ENCODE measurements at regions not wholly inside any gene's neighbourhood (a gene's known extent, or its start where the extent isn't known, plus 50 kb on each side); places are given as distances from the start of the nearest gene placed in this dataset.

- Histone ChIP-seq H3K27ac (ENCODE audit: control insufficient read depth, insufficient read depth, low read length) (no peak overlapping the region), H3K36me3 (ENCODE audit: control insufficient read depth in 2 of 2, extremely low read depth in 1 of 2, insufficient read depth in 2 of 2, low read length in 2 of 2) (no peaks in the 10 kb centered on the region), H3K4me3 (ENCODE audit: control insufficient read depth in 2 of 3, extremely low read depth in 1 of 3, insufficient read depth in 2 of 3, low read depth in 1 of 3, low read length in 3 of 3) (no peak overlapping the region), H3K9me1 (ENCODE audit: control insufficient read depth, extremely low read depth, insufficient read depth, low read length) (no peaks in the 10 kb centered on the region), H2AFZ (ENCODE audit: control insufficient read depth, low read length) (no peak overlapping the region), H3K79me2 (ENCODE audit: control insufficient read depth, insufficient read depth, low read length) (no peaks in the 10 kb centered on the region), H3K4me2 (ENCODE audit: control insufficient read depth, extremely low read depth, insufficient read depth, low read depth, low read length) (no peak overlapping the region), H4K20me1 (ENCODE audit: control insufficient read depth, extremely low read depth, insufficient read depth, low read length) (no peaks in the 10 kb centered on the region), H3K9ac (ENCODE audit: control insufficient read depth, extremely low read depth, insufficient read depth, low read length) (no peak overlapping the region), H3K27me3 (ENCODE audit: control insufficient read depth, extremely low read depth, insufficient read depth, low read length) (no peaks in the 10 kb centered on the region), H3K4me1 (ENCODE audit: control insufficient read depth, extremely low read depth, insufficient read depth, low read length) (no peaks in the 10 kb centered on the region), H3K9me3 (ENCODE audit: control insufficient read depth, low read depth, low read length) (no peaks in the 10 kb centered on the region)
- FAIRE-seq (no peak), DNase-seq (ENCODE audit: low read depth, low spot score) (no peak)
- dilution Hi-C loops (cut with MboI; ENCODE audit: extremely low pct_ligation_motif_present, low sequenced_read_pairs) = no loop called here
- TF ChIP-seq CTCF (optimal IDR thresholded peaks at IDR 0.05 in 1 of 3, IDR thresholded peaks at IDR 0.05 in 1 of 3, conservative IDR thresholded peaks at IDR 0.05 in 1 of 3; ENCODE audit: extremely low read depth in 1 of 3, insufficient read depth in 2 of 3, low read length in 3 of 3) (no peak), EZH2 (IDR thresholded peaks at IDR 0.05; ENCODE audit: low read length) (no peak)
Observed at GRCh38 chr13:22092791-22093560, 422.1 kb downstream of the FGF9 start.

- Histone ChIP-seq H3K4me1 (ENCODE audit: control insufficient read depth, extremely low read depth, insufficient read depth, low read length) (no peaks in the 10 kb centered on the region), H3K27ac (ENCODE audit: control insufficient read depth, insufficient read depth, low read length) (no peak overlapping the region), H3K4me2 (ENCODE audit: control insufficient read depth, extremely low read depth, insufficient read depth, low read depth, low read length) (no peak overlapping the region), H3K9me3 (ENCODE audit: control insufficient read depth, low read depth, low read length) (no peaks in the 10 kb centered on the region), H3K36me3 (ENCODE audit: control insufficient read depth in 2 of 2, extremely low read depth in 1 of 2, insufficient read depth in 2 of 2, low read length in 2 of 2) (no peaks in the 10 kb centered on the region), H2AFZ (ENCODE audit: control insufficient read depth, low read length) (no peak overlapping the region), H4K20me1 (ENCODE audit: control insufficient read depth, extremely low read depth, insufficient read depth, low read length) (no peaks in the 10 kb centered on the region), H3K9me1 (ENCODE audit: control insufficient read depth, extremely low read depth, insufficient read depth, low read length) (no peaks in the 10 kb centered on the region), H3K4me3 (ENCODE audit: control insufficient read depth in 2 of 3, extremely low read depth in 1 of 3, insufficient read depth in 2 of 3, low read depth in 1 of 3, low read length in 3 of 3) (no peak overlapping the region), H3K9ac (ENCODE audit: control insufficient read depth, extremely low read depth, insufficient read depth, low read length) (no peak overlapping the region), H3K27me3 (ENCODE audit: control insufficient read depth, extremely low read depth, insufficient read depth, low read length) (no peaks in the 10 kb centered on the region), H3K79me2 (ENCODE audit: control insufficient read depth, insufficient read depth, low read length) (no peaks in the 10 kb centered on the region)
- FAIRE-seq (no peak), DNase-seq (ENCODE audit: low read depth, low spot score) (no peak)
- TF ChIP-seq EZH2 (IDR thresholded peaks at IDR 0.05; ENCODE audit: low read length) (no peak), CTCF (optimal IDR thresholded peaks at IDR 0.05 in 1 of 3, IDR thresholded peaks at IDR 0.05 in 1 of 3, conservative IDR thresholded peaks at IDR 0.05 in 1 of 3; ENCODE audit: extremely low read depth in 1 of 3, insufficient read depth in 2 of 3, low read length in 3 of 3) (no peak)
- dilution Hi-C loops (cut with MboI; ENCODE audit: extremely low pct_ligation_motif_present, low sequenced_read_pairs) = no loop called here
Observed at GRCh38 chr13:22095794-22096193, 424.9 kb downstream of the FGF9 start.

Measured in keratinocyte (primary cell).